IMR-90 (cell line): ENCODE measurements at regions not wholly inside any gene's neighbourhood (a gene's known extent, or its start where the extent isn't known, plus 50 kb on each side); places are given as distances from the start of the nearest gene placed in this dataset.
A peak's percentile ranks its signal among the peaks of the same experiment; 100 is the strongest.

Experiments
- ATAC-seq: fragments of 200-7000 bp; cut with Tn5 transposase; 2 replicates; pipeline ENCODE4 v1.9.1; 2020; ENCODE audit warnings: low read depth, mild to moderate bottlenecking, moderate library complexity
- BruUV-seq: library from RNA; stranded (reverse); fragments of 400-500 nt; replicated peaks from 2 replicates; lab custom pipeline; 2021; lab: Mats Ljungman, UMichigan
- CTCF ChIA-PET: fragments of 300-600 bp; formaldehyde crosslinking; extraction: SDS; loops from one replicate; lab custom pipeline; 2021; ENCODE audit warnings: antibody characterized with exemption; lab: Yijun Ruan, JAX
- POLR2A ChIA-PET: fragments of 300-600 bp; sonication (Branson Sonifier 250); formaldehyde crosslinking; loops from one replicate; lab custom pipeline; 2022; ENCODE audit warnings: antibody characterized with exemption; ENCODE audit not compliant: unreplicated experiment; lab: Charles Lee
- DNase-seq: peaks from one replicate; pipeline ENCODE4 v3.0.0; 2013
- H2AFZ ChIP-seq: replicated peaks from 2 replicates; pipeline ENCODE3; 2013; ENCODE audit warnings: low read length, mild to moderate bottlenecking; ENCODE audit not compliant: poor library complexity
- H2AK5ac ChIP-seq: 2 replicates; pipeline ENCODE4 v1.6.1; 2013; ENCODE audit warnings: low read depth, low read length, inconsistent platforms
- H2AK9ac ChIP-seq: replicated peaks from 2 replicates; pipeline ENCODE3; 2013; ENCODE audit warnings: mild to moderate bottlenecking, low read depth, low read length, moderate library complexity; ENCODE audit not compliant: poor library complexity
- H2BK120ac ChIP-seq: 2 replicates; pipeline ENCODE4 v1.6.1; 2013; ENCODE audit warnings: low read depth, low read length, inconsistent platforms
- H2BK15ac ChIP-seq: 3 replicates; pipeline ENCODE4 v1.6.1; 2013; ENCODE audit warnings: low read depth, low read length, inconsistent platforms
- H2BK20ac ChIP-seq: 2 replicates; pipeline ENCODE4 v1.6.1; 2013; ENCODE audit warnings: low read depth, mild to moderate bottlenecking, inconsistent platforms, low read length, moderate library complexity
- H2BK5ac ChIP-seq: 2 replicates; pipeline ENCODE4 v1.6.1; 2013; ENCODE audit warnings: mild to moderate bottlenecking, low read depth, low read length, inconsistent platforms; ENCODE audit not compliant: poor library complexity, severe bottlenecking
- H3K14ac ChIP-seq: replicated peaks from 2 replicates; pipeline ENCODE4 v1.6.1; 2013; ENCODE audit warnings: low read depth, low read length, inconsistent platforms
- H3K18ac ChIP-seq: 2 replicates; pipeline ENCODE4 v1.6.1; 2013; ENCODE audit warnings: low read depth, low read length, control low read depth
- H3K23ac ChIP-seq: 2 replicates; pipeline ENCODE4 v1.6.1; 2013; ENCODE audit warnings: low read depth, low read length, inconsistent platforms
- H3K27ac ChIP-seq: 2 replicates; pipeline ENCODE4 v1.5.1; 2013; ENCODE audit warnings: mild to moderate bottlenecking, control low read depth, low read length; ENCODE audit not compliant: insufficient read depth
- H3K27me3 ChIP-seq: 2 replicates; pipeline ENCODE4 v1.6.1; 2013; ENCODE audit warnings: low read length; ENCODE audit not compliant: control insufficient read depth, insufficient read depth
- H3K36me3 ChIP-seq: 2 replicates; pipeline ENCODE4 v1.6.1; 2013; ENCODE audit warnings: low read length, mixed read lengths; ENCODE audit not compliant: control insufficient read depth, insufficient read depth
- H3K4ac ChIP-seq: 2 replicates; pipeline ENCODE4 v1.6.1; 2013; ENCODE audit warnings: low read depth, low read length, inconsistent platforms
- H3K4me1 ChIP-seq: 2 replicates; pipeline ENCODE4 v1.6.1; 2013; ENCODE audit warnings: low read length, mixed read lengths; ENCODE audit not compliant: control insufficient read depth, insufficient read depth
- H3K4me2 ChIP-seq: 2 replicates; pipeline ENCODE4 v1.6.1; 2013; ENCODE audit warnings: low read depth, mild to moderate bottlenecking, control low read depth, low read length, moderate library complexity
- H3K4me3 ChIP-seq: 2 replicates; pipeline ENCODE4 v1.5.1; 2013; ENCODE audit warnings: low read depth, mild to moderate bottlenecking, control low read depth, low read length, moderate library complexity; ENCODE audit not compliant: insufficient read depth
- H3K56ac ChIP-seq: 2 replicates; pipeline ENCODE4 v1.6.1; 2013; ENCODE audit warnings: low read length, inconsistent platforms; ENCODE audit not compliant: insufficient read depth; ENCODE audit errors: extremely low read depth
- H3K79me1 ChIP-seq, 2 experiments: 2 replicates each; pipeline ENCODE4 v1.6.1; 2013; ENCODE audit warnings: low read length in 2 of 2, inconsistent platforms in 1 of 2, low read depth in 1 of 2
- H3K9ac ChIP-seq: 2 replicates; pipeline ENCODE4 v1.6.1; 2013; ENCODE audit warnings: low read depth, low read length, control low read depth
- H3K9me1 ChIP-seq: 2 replicates; pipeline ENCODE4 v1.6.1; 2013; ENCODE audit warnings: low read length, inconsistent platforms; ENCODE audit not compliant: insufficient read depth
- H3K9me3 ChIP-seq: 2 replicates; pipeline ENCODE4 v1.6.1; 2013; ENCODE audit warnings: low read length; ENCODE audit not compliant: control insufficient read depth, insufficient read depth
- H4K20me1 ChIP-seq: 2 replicates; pipeline ENCODE4 v1.6.1; 2013; ENCODE audit warnings: low read length, inconsistent platforms; ENCODE audit not compliant: insufficient read depth
- H4K5ac ChIP-seq: 2 replicates; pipeline ENCODE4 v1.6.1; 2013; ENCODE audit warnings: mild to moderate bottlenecking, low read depth, low read length, control low read depth
- H4K8ac ChIP-seq, 2 experiments: 2 replicates each; pipeline ENCODE4 v1.6.1; 2013; ENCODE audit warnings: low read depth in 2 of 2, low read length in 2 of 2, control low read depth in 1 of 2, inconsistent platforms in 1 of 2
- H4K91ac ChIP-seq: 2 replicates; pipeline ENCODE4 v1.6.1; 2013; ENCODE audit warnings: low read depth, low read length, inconsistent platforms; ENCODE audit not compliant: insufficient read depth
- BHLHE40 ChIP-seq: fragments of 150-350 bp; IDR thresholded peaks from 2 replicates; pipeline ENCODE4 v1.6.1; 2016; ENCODE audit warnings: mild to moderate bottlenecking, low read depth, low read length
- CEBPB ChIP-seq: IDR thresholded peaks from 2 replicates; pipeline ENCODE4 v1.6.1; 2012; ENCODE audit warnings: low read depth, low read length, improper control_type of control experiment
- CHD1 ChIP-seq: IDR thresholded peaks from 2 replicates; pipeline ENCODE4 v1.6.1; 2012; ENCODE audit warnings: low read depth, low read length, improper control_type of control experiment
- CTCF ChIP-seq: conservative IDR thresholded peaks from 2 replicates; pipeline ENCODE4 v1.5.1; 2012; ENCODE audit warnings: mild to moderate bottlenecking, low read depth, low read length, improper control_type of control experiment
- ELK1 ChIP-seq: fragments of 150-350 bp; IDR thresholded peaks from 2 replicates; pipeline ENCODE4 v1.6.1; 2016; ENCODE audit warnings: low read depth, mild to moderate bottlenecking, low read length, moderate library complexity, borderline replicate concordance
- FOS ChIP-seq: fragments of 150-350 bp; IDR thresholded peaks from 2 replicates; pipeline ENCODE4 v1.6.1; 2016; ENCODE audit warnings: low read depth, low read length
- MAFK ChIP-seq: IDR thresholded peaks from 2 replicates; pipeline ENCODE4 v1.6.1; 2012; ENCODE audit warnings: low read depth, low read length, improper control_type of control experiment
- MAZ ChIP-seq: IDR thresholded peaks from 2 replicates; pipeline ENCODE4 v1.6.1; 2012; ENCODE audit warnings: low read depth, mild to moderate bottlenecking, low read length, improper control_type of control experiment, moderate library complexity, borderline replicate concordance
- MXI1 ChIP-seq: IDR thresholded peaks from 2 replicates; pipeline ENCODE4 v1.6.1; 2012; ENCODE audit warnings: low read depth, mild to moderate bottlenecking, low read length, moderate library complexity, borderline replicate concordance
- NFE2L2 ChIP-seq: fragments of 150-350 bp; IDR thresholded peaks from 2 replicates; pipeline ENCODE4 v1.6.1; 2016; ENCODE audit warnings: low read depth, mild to moderate bottlenecking, low read length
- RAD21 ChIP-seq: IDR thresholded peaks from 2 replicates; pipeline ENCODE4 v1.6.1; 2012; ENCODE audit warnings: low read length, improper control_type of control experiment
- RCOR1 ChIP-seq: IDR thresholded peaks from 2 replicates; pipeline ENCODE4 v1.6.1; 2012; ENCODE audit warnings: mild to moderate bottlenecking, low read length, improper control_type of control experiment; ENCODE audit not compliant: insufficient replicate concordance
- RFX5 ChIP-seq: IDR thresholded peaks from 2 replicates; pipeline ENCODE4 v1.8.0; 2012; ENCODE audit warnings: low read depth, mild to moderate bottlenecking, low read length, moderate library complexity
- SMC3 ChIP-seq: fragments of 150-350 bp; IDR thresholded peaks from 2 replicates; pipeline ENCODE4 v1.6.1; 2016; ENCODE audit warnings: low read depth, mild to moderate bottlenecking, antibody characterized with exemption, low read length, moderate library complexity
- USF2 ChIP-seq: fragments of 150-350 bp; IDR thresholded peaks from 2 replicates; pipeline ENCODE4 v1.6.1; 2017; ENCODE audit warnings: mild to moderate bottlenecking, antibody characterized with exemption, low read length, low read depth
- WGBS, 2 experiments: methylation state at CpG; one replicate each; pipeline versions ENCODE4 v1.1.5 to v1.1.7; 2013; ENCODE audit warnings: missing lambda C conversion rate in 2 of 2; ENCODE audit not compliant: insufficient read length in 1 of 2; ENCODE audit errors: extremely low coverage in 2 of 2; 5-methylcytosine and 5-hydroxymethylcytosine counted together
- dilution Hi-C: fragments of 300-500 bp; cut with HindIII; formaldehyde crosslinking; loops from one replicate; pipeline ENCODE4 v1.14.3; 2018; ENCODE audit warnings: low sequenced_read_pairs; ENCODE audit not compliant: unreplicated experiment
- in situ Hi-C: fragments of 300-500 bp; cut with MboI; formaldehyde crosslinking; loops from 3 replicates; pipeline ENCODE4 v1.14.3; 2019; ENCODE audit warnings: low sequenced_read_pairs, inconsistent platforms, mixed read lengths
- intact Hi-C: fragments of 100-400 bp; cut with micrococcal nuclease; formaldehyde crosslinking; loops from 2 replicates; pipeline ENCODE4 v1.10.0; 2022

GRCh38 chr2:149661844-149662243 lies 74.3 kb upstream of the MMADHC start:
- Histone ChIP-seq H3K56ac (no peak overlapping the region), H2AFZ (no peak overlapping the region), H4K91ac (no peak overlapping the region), H3K14ac (no peak overlapping the region), H4K5ac (no peak overlapping the region), H3K18ac (no peak overlapping the region), H3K79me1 (no peaks in the 10 kb centered on the region), H3K27me3 (no peaks in the 10 kb centered on the region), H4K20me1 (no peaks in the 10 kb centered on the region), H3K9ac (no peak overlapping the region), H2BK5ac (peak overlapping the region; percentile 38), H3K4me3 (no peak overlapping the region), H3K9me3 (peaks cover 2% of the 10 kb centered on the region; the same call in 1 of the 2 replicates), H2BK120ac (no peak overlapping the region), H3K36me3 (no peaks in the 10 kb centered on the region), H3K4ac (no peak overlapping the region), H3K27ac (no peak overlapping the region), H3K23ac (no peak overlapping the region), H2BK15ac (no peak overlapping the region), H3K9me1 (peaks cover 2% of the 10 kb centered on the region; the same call in 1 of the 2 replicates), H2AK9ac (no peak overlapping the region), H4K8ac (no peak overlapping the region), H3K4me2 (no peak overlapping the region), H2AK5ac (no peak overlapping the region), H2BK20ac (no peak overlapping the region), H3K4me1 (no peaks in the 10 kb centered on the region; the same call in 1 of the 2 replicates)
- intact Hi-C loops, result no loop called here
- CTCF ChIA-PET, result no interaction called here
- BruUV-seq, result no TSS peak
- TF ChIP-seq ELK1, result no peak
- TF ChIP-seq RFX5, result no peak
- TF ChIP-seq BHLHE40, result no peak
- TF ChIP-seq CHD1, result no peak
- TF ChIP-seq MAFK, result no peak
- no peak for TF ChIP-seq MXI1
- no peak for TF ChIP-seq CTCF
- no peak for TF ChIP-seq MAZ
- no peak for TF ChIP-seq RCOR1
- TF ChIP-seq NFE2L2, result no peak
- no peak for TF ChIP-seq FOS
- TF ChIP-seq USF2, result no peak
- no peak for TF ChIP-seq SMC3
- no peak for TF ChIP-seq RAD21
- no peak for TF ChIP-seq CEBPB
- dilution Hi-C loops, result no loop called here
- WGBS, 2 experiments, result no CpG with 5 or more reads among the region's 1 CpG
- POLR2A ChIA-PET, result no interaction called here
- DNase-seq (peak; percentile 82), ATAC-seq (peak; percentile 64)
- in situ Hi-C loops, result no loop called here
